ENCODE measurements at regions not wholly inside any gene's neighbourhood (a gene's known extent, or its start where the extent isn't known, plus 50 kb on each side); places are given as distances from the start of the nearest gene placed in this dataset.

GRCh38 chr13:47853236-47853635 lies 147.8 kb downstream of the SUCLA2 start:
- Histone ChIP-seq H3K4me3 (ENCODE audit: low read depth, low read length) (no peak overlapping the region), H3K27ac (ENCODE audit: low read depth, low read length) (no peak overlapping the region), H3K36me3 (ENCODE audit: control insufficient read depth, insufficient read depth, low read length) (no peaks in the 10 kb centered on the region), H3K27me3 (ENCODE audit: control insufficient read depth, insufficient read depth, low read length) (no peaks in the 10 kb centered on the region), H3K4me1 (ENCODE audit: control insufficient read depth, insufficient read depth, low read length) (peaks cover 6% of the 10 kb centered on the region; the same call in 1 of the 2 replicates), H3K9me3 (ENCODE audit: control insufficient read depth, insufficient read depth, low read depth, low read length) (peaks cover 4% of the 10 kb centered on the region; the same call in 1 of the 2 replicates), H3K9ac (ENCODE audit: low read length) (no peak overlapping the region)

DNA sequence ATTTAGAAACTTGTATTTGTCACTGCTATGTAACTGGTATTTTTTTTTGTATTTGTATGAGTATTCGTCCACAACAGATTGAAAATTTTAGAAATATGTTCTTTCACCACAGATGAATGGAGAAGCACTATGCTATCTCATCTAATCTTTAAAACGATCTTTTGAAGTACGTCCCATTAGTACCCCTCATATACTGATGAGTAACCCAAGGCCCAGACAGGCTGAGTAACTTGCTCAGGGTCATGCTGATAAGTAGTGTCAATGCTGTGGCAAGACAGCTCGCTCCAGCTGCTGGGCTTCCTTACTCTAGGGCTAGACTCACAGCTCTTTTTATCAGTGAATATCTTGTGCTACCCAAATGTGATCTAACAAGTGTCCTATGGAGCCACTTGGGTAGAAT lies 154.2 kb downstream of the SUCLA2 start:
- Histone ChIP-seq H3K4me1 (ENCODE audit: control insufficient read depth, insufficient read depth, low read length) (no peaks in the 10 kb centered on the region), H3K36me3 (ENCODE audit: control insufficient read depth, insufficient read depth, low read length) (no peaks in the 10 kb centered on the region), H3K27ac (ENCODE audit: low read depth, low read length) (no peak overlapping the region), H3K9ac (ENCODE audit: low read length) (no peak overlapping the region), H3K4me3 (ENCODE audit: low read depth, low read length) (no peak overlapping the region), H3K27me3 (ENCODE audit: control insufficient read depth, insufficient read depth, low read length) (no peaks in the 10 kb centered on the region), H3K9me3 (ENCODE audit: control insufficient read depth, insufficient read depth, low read depth, low read length) (peaks cover 4% of the 10 kb centered on the region; the same call in 1 of the 2 replicates)

DNA sequence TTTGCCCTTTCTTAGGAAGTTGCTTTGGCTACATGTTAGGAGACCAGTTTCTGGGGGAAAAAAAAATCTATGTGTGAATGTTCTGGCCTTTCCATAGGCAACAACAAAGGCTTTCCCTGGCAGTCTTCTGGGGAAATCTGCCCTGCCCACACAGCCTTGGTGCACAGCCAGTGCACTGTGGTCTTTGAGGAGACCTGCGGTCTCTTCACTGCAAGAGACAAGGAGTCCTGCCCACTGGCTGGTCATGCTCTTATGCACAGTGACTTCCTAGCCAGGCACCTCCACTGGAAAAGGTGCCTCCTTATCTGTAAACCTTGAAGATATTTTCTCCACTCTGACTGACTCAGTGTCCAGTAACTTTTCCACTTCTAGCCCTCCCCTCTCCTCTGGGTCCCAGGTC lies 155.1 kb downstream of the SUCLA2 start:
- Histone ChIP-seq H3K36me3 (ENCODE audit: control insufficient read depth, insufficient read depth, low read length) (no peaks in the 10 kb centered on the region), H3K9ac (ENCODE audit: low read length) (no peak overlapping the region), H3K27me3 (ENCODE audit: control insufficient read depth, insufficient read depth, low read length) (no peaks in the 10 kb centered on the region), H3K4me1 (ENCODE audit: control insufficient read depth, insufficient read depth, low read length) (no peaks in the 10 kb centered on the region), H3K27ac (ENCODE audit: low read depth, low read length) (no peak overlapping the region), H3K9me3 (ENCODE audit: control insufficient read depth, insufficient read depth, low read depth, low read length) (peaks cover 4% of the 10 kb centered on the region; the same call in 1 of the 2 replicates), H3K4me3 (ENCODE audit: low read depth, low read length) (no peak overlapping the region)

- Histone ChIP-seq H3K36me3 (ENCODE audit: control insufficient read depth, insufficient read depth, low read length) (no peaks in the 10 kb centered on the region), H3K4me1 (ENCODE audit: control insufficient read depth, insufficient read depth, low read length) (peaks cover under 1% of the 10 kb centered on the region), H3K27me3 (ENCODE audit: control insufficient read depth, insufficient read depth, low read length) (no peaks in the 10 kb centered on the region)
Observed at GRCh38 chr13:47843005-47843404, 158.1 kb downstream of the SUCLA2 start.

DNA sequence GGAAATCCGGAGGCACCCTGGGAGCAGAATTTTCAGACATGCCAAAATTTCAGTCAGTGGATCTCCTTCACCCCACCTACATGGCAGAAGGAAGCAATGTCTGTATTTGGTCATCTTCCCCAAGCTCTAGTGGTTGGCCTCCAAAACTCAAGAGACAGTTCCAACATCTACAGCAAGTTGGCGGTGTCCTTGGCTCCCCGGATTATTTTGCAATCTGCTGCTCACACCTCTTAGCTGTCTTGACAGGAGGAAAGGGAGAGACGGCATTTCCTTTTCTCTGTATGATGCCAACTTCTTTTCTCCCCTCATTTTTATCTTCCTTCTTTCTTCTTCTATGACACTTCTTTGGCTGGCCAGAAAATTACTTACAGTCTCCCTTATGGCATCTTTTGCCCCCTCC lies 159.9 kb downstream of the SUCLA2 start:
- H3K4me3 ChIP-seq (ENCODE audit: low read depth, low read length), result no peak overlapping the region
- no peaks in the 10 kb centered on the region for H3K27me3 ChIP-seq (ENCODE audit: control insufficient read depth, insufficient read depth, low read length)
- no peaks in the 10 kb centered on the region for H3K36me3 ChIP-seq (ENCODE audit: control insufficient read depth, insufficient read depth, low read length)
- H3K4me1 ChIP-seq (ENCODE audit: control insufficient read depth, insufficient read depth, low read length), result peaks cover 7% of the 10 kb centered on the region
- no peak overlapping the region for H3K9ac ChIP-seq (ENCODE audit: low read length)
- H3K9me3 ChIP-seq (ENCODE audit: control insufficient read depth, insufficient read depth, low read depth, low read length), result no peaks in the 10 kb centered on the region
- H3K27ac ChIP-seq (ENCODE audit: low read depth, low read length), result no peak overlapping the region

More at GRCh38 chr13:47843005-47843404, 158.1 kb downstream of the SUCLA2 start:
- H3K9ac ChIP-seq (ENCODE audit: low read length), result no peak overlapping the region
- no peak overlapping the region for H3K4me3 ChIP-seq (ENCODE audit: low read depth, low read length)
- no peaks in the 10 kb centered on the region for H3K9me3 ChIP-seq (ENCODE audit: control insufficient read depth, insufficient read depth, low read depth, low read length)
- no peak overlapping the region for H3K27ac ChIP-seq (ENCODE audit: low read depth, low read length)

DNA sequence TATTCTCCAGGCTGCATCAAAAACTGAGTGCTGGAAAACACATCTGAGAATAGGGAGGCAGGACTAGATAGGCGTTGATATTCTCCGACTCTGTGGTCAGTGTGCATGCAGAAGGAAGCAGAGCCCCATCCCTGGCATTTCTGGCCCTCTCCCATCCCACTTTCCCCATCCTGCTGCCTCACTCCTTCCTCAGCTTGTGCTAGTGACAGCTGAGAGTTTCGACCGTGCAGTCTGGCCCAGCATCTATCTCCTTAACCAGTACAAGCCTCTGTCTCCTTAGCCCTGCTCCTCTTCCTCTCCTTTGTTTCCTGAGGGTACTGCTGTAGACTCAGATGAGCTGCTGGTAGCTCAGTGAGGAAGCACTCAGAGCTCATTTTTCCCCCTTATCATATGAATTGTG lies 163.2 kb downstream of the SUCLA2 start:
- no peaks in the 10 kb centered on the region for H3K36me3 ChIP-seq (ENCODE audit: control insufficient read depth, insufficient read depth, low read length)
- no peaks in the 10 kb centered on the region for H3K27me3 ChIP-seq (ENCODE audit: control insufficient read depth, insufficient read depth, low read length)
- no peak overlapping the region for H3K4me3 ChIP-seq (ENCODE audit: low read depth, low read length)
- peaks cover 7% of the 10 kb centered on the region for H3K4me1 ChIP-seq (ENCODE audit: control insufficient read depth, insufficient read depth, low read length)
- H3K27ac ChIP-seq (ENCODE audit: low read depth, low read length), result no peak overlapping the region
- no peak overlapping the region for H3K9ac ChIP-seq (ENCODE audit: low read length)
- no peaks in the 10 kb centered on the region for H3K9me3 ChIP-seq (ENCODE audit: control insufficient read depth, insufficient read depth, low read depth, low read length)

- H3K27me3 ChIP-seq (ENCODE audit: control insufficient read depth, insufficient read depth, low read length), result no peaks in the 10 kb centered on the region
- no peak overlapping the region for H3K4me3 ChIP-seq (ENCODE audit: low read depth, low read length)
- H3K4me1 ChIP-seq (ENCODE audit: control insufficient read depth, insufficient read depth, low read length), result peaks cover 7% of the 10 kb centered on the region
- H3K27ac ChIP-seq (ENCODE audit: low read depth, low read length), result no peak overlapping the region
- H3K9me3 ChIP-seq (ENCODE audit: control insufficient read depth, insufficient read depth, low read depth, low read length), result no peaks in the 10 kb centered on the region
- H3K9ac ChIP-seq (ENCODE audit: low read length), result no peak overlapping the region
- H3K36me3 ChIP-seq (ENCODE audit: control insufficient read depth, insufficient read depth, low read length), result no peaks in the 10 kb centered on the region
Observed at GRCh38 chr13:47837104-47837880, 163.8 kb downstream of the SUCLA2 start.

DNA sequence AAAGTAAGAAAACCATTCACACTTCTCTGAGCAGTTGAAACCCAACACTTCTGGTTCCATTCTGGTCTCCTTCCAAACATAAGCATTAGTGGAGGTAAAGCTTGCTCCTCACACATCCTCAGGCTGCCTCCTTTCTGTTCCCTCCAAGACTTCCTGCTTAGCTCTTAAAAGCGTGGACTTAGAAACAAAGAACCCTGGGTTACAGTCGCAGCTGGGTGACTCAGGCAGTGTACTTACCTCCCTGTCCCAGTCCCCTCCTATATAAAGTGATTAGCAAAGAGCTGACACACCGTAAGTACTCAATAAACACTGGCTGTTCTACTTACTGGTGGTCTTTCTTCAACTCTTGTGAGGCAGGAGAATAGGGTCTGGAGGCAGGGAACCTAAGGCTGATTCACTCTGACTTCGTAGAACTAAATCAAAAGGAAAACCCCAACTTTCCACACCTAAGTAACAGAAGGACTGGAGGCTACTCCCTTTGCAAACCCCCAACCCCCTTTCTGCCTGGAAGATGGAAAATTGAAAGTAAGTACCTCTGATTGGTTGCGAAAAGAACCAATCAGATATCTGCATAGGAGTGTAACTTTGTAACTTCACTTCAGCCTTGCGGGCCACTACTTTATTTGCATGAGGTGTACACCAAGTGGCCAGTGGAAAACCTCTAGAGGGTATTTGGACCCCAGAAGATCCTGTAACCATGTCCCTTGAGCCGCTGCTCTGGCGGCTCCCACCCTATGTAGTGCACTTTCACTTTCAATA lies 165.4 kb downstream of the SUCLA2 start:
- peaks cover 7% of the 10 kb centered on the region for H3K4me1 ChIP-seq (ENCODE audit: control insufficient read depth, insufficient read depth, low read length)
- no peak overlapping the region for H3K4me3 ChIP-seq (ENCODE audit: low read depth, low read length)
- no peaks in the 10 kb centered on the region for H3K27me3 ChIP-seq (ENCODE audit: control insufficient read depth, insufficient read depth, low read length)
- no peak overlapping the region for H3K9ac ChIP-seq (ENCODE audit: low read length)
- H3K27ac ChIP-seq (ENCODE audit: low read depth, low read length), result no peak overlapping the region
- no peaks in the 10 kb centered on the region for H3K36me3 ChIP-seq (ENCODE audit: control insufficient read depth, insufficient read depth, low read length)
- H3K9me3 ChIP-seq (ENCODE audit: control insufficient read depth, insufficient read depth, low read depth, low read length), result no peaks in the 10 kb centered on the region

DNA sequence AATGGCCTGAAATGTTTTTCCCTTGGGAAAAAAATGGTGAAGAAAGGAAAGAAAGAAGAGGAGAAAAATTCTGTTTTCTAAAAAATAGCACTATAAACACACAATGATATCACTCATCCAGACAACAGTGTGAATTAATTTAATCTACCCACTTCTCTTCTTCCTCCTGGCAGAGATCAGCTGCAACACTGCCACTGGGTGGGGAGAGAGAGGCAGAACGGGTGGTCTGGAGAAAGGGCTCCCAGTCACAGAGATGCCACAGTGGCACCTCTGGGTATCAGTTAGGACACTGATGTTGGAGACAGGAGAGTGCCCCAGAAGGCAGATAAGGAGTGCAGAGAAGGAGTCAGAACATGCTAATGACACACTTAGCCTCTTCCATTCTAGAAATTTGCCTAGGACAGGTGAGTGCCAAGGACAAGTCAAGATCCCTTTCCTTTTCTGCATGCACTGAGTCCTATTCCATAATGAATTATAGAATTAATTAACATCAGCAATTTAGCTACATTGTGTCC lies 168.6 kb downstream of the SUCLA2 start:
- Histone ChIP-seq H3K4me1 (ENCODE audit: control insufficient read depth, insufficient read depth, low read length) (peaks cover 1% of the 10 kb centered on the region; the same call in 1 of the 2 replicates), H3K9me3 (ENCODE audit: control insufficient read depth, insufficient read depth, low read depth, low read length) (no peaks in the 10 kb centered on the region), H3K27me3 (ENCODE audit: control insufficient read depth, insufficient read depth, low read length) (no peaks in the 10 kb centered on the region), H3K36me3 (ENCODE audit: control insufficient read depth, insufficient read depth, low read length) (no peaks in the 10 kb centered on the region), H3K9ac (ENCODE audit: low read length) (no peak overlapping the region), H3K27ac (ENCODE audit: low read depth, low read length) (no peak overlapping the region), H3K4me3 (ENCODE audit: low read depth, low read length) (no peak overlapping the region)

GRCh38 chr13:47831265-47831664 lies 169.8 kb downstream of the SUCLA2 start:
- Histone ChIP-seq H3K9me3 (ENCODE audit: control insufficient read depth, insufficient read depth, low read depth, low read length) (no peaks in the 10 kb centered on the region), H3K4me1 (ENCODE audit: control insufficient read depth, insufficient read depth, low read length) (no peaks in the 10 kb centered on the region; the same call in 1 of the 2 replicates), H3K4me3 (ENCODE audit: low read depth, low read length) (no peak overlapping the region), H3K9ac (ENCODE audit: low read length) (no peak overlapping the region), H3K27ac (ENCODE audit: low read depth, low read length) (no peak overlapping the region), H3K27me3 (ENCODE audit: control insufficient read depth, insufficient read depth, low read length) (no peaks in the 10 kb centered on the region), H3K36me3 (ENCODE audit: control insufficient read depth, insufficient read depth, low read length) (no peaks in the 10 kb centered on the region)

DNA sequence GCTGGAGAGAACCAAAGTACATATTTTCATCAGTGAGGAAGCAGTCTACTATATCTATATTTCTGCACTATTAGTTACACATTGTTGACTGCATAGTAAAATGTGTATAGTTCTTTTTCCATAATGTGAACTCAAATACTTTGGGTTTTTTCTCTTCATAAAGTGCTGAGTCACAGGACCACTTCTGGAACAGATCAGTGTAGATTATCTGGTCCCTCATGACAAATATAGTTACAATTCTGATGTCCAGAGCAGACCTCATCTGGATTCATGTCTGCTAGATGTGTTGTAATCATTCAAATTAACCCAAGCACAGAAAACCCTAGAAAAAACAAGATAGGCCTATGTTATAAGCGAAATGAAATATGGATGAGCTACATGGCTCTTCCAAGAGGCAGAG lies 171.4 kb downstream of the SUCLA2 start:
- H3K27ac ChIP-seq (ENCODE audit: low read depth, low read length), result no peak overlapping the region
- H3K9ac ChIP-seq (ENCODE audit: low read length), result no peak overlapping the region
- H3K9me3 ChIP-seq (ENCODE audit: control insufficient read depth, insufficient read depth, low read depth, low read length), result peaks cover 7% of the 10 kb centered on the region
- H3K36me3 ChIP-seq (ENCODE audit: control insufficient read depth, insufficient read depth, low read length), result no peaks in the 10 kb centered on the region; the same call in 1 of the 2 replicates
- no peak overlapping the region for H3K4me3 ChIP-seq (ENCODE audit: low read depth, low read length)
- H3K4me1 ChIP-seq (ENCODE audit: control insufficient read depth, insufficient read depth, low read length), result no peaks in the 10 kb centered on the region
- H3K27me3 ChIP-seq (ENCODE audit: control insufficient read depth, insufficient read depth, low read length), result no peaks in the 10 kb centered on the region

Measured in HUES6 (cell line).